Nephron (organoid): ENCODE measurements at regions not wholly inside any gene's neighbourhood (a gene's known extent, or its start where the extent isn't known, plus 50 kb on each side); places are given as distances from the start of the nearest gene placed in this dataset.
"Not testable (repeated sequence)": the region's sequence is repeated elsewhere in the genome, so short reads cannot be mapped to it uniquely, and the experiment has no call there.

ENCODE experiments used
- H3K27ac Mint-ChIP-seq, 3 experiments: 2 replicates each; pipeline ENCODE4 v1.8.0; 2020; ENCODE audit warnings: mixed read lengths in 3 of 3, mild to moderate bottlenecking in 2 of 3, moderate library complexity in 1 of 3
- H3K27me3 Mint-ChIP-seq: 2 replicates; pipeline ENCODE4 v1.8.0; 2021; ENCODE audit warnings: low read depth, mild to moderate bottlenecking, moderate library complexity, mixed read lengths
- H3K36me3 Mint-ChIP-seq: 2 replicates; pipeline ENCODE4 v1.8.0; 2020; ENCODE audit warnings: low read depth, mixed read lengths
- H3K4me1 Mint-ChIP-seq: 2 replicates; pipeline ENCODE4 v1.8.0; 2020; ENCODE audit warnings: mixed read lengths
- H3K4me3 Mint-ChIP-seq, 3 experiments: 2 replicates each; pipeline ENCODE4 v1.8.0; 2020; ENCODE audit warnings: mild to moderate bottlenecking in 3 of 3, mixed read lengths in 3 of 3, moderate library complexity in 2 of 3
- H3K9me3 Mint-ChIP-seq: 2 replicates; pipeline ENCODE4 v1.8.0; 2020; ENCODE audit warnings: mixed read lengths
- CTCF ChIP-seq, 3 experiments: fragments of 200-600 bp; sonication (generic); IDR thresholded peaks; one replicate each; pipeline ENCODE4 v1.5.0; 2021; ENCODE audit warnings: antibody characterized with exemption in 3 of 3; ENCODE audit not compliant: unreplicated experiment in 3 of 3

- no peak overlapping the region for H3K4me3 Mint-ChIP-seq
- no peaks in the 10 kb centered on the region for H3K27me3 Mint-ChIP-seq
- no peaks in the 10 kb centered on the region for H3K9me3 Mint-ChIP-seq
- TF ChIP-seq CTCF (IDR thresholded peaks at IDR 0.05; ENCODE audit: unreplicated experiment in 3 of 3), result no peak
- no peaks in the 10 kb centered on the region for H3K36me3 Mint-ChIP-seq
- H3K27ac Mint-ChIP-seq, result no peak overlapping the region
- H3K4me1 Mint-ChIP-seq, result no peaks in the 10 kb centered on the region
Measured at GRCh38 chr3:188993181-188993580, 178.6 kb upstream of the TPRG1 start.

GRCh38 chr3:189001559-189001958 is 170.2 kb upstream of the TPRG1 start:
- no peak overlapping the region for H3K4me3 Mint-ChIP-seq
- no peak for TF ChIP-seq CTCF (IDR thresholded peaks at IDR 0.05; ENCODE audit: unreplicated experiment in 3 of 3)
- H3K27ac Mint-ChIP-seq, result no peak overlapping the region
- H3K4me1 Mint-ChIP-seq, result no peaks in the 10 kb centered on the region
- no peaks in the 10 kb centered on the region for H3K27me3 Mint-ChIP-seq
- no peaks in the 10 kb centered on the region for H3K36me3 Mint-ChIP-seq
- peaks cover 7% of the 10 kb centered on the region for H3K9me3 Mint-ChIP-seq

GRCh38 chr3:189003410-189003809 is 168.4 kb upstream of the TPRG1 start:
- TF ChIP-seq CTCF (IDR thresholded peaks at IDR 0.05; ENCODE audit: unreplicated experiment in 3 of 3), result no peak
- Mint-ChIP-seq H3K4me1 (no peaks in the 10 kb centered on the region), H3K9me3 (peaks cover 7% of the 10 kb centered on the region), H3K27me3 (no peaks in the 10 kb centered on the region), H3K36me3 (no peaks in the 10 kb centered on the region), H3K4me3 (no peak overlapping the region), H3K27ac (no peak overlapping the region)

GRCh38 chr3:189013224-189013888 is 158.4 kb upstream of the TPRG1 start:
- Mint-ChIP-seq H3K4me3 (no peak overlapping the region), H3K36me3 (peaks cover 7% of the 10 kb centered on the region), H3K4me1 (no peaks in the 10 kb centered on the region), H3K27me3 (no peaks in the 10 kb centered on the region), H3K27ac (no peak overlapping the region), H3K9me3 (peaks cover 43% of the 10 kb centered on the region)
- TF ChIP-seq CTCF (IDR thresholded peaks at IDR 0.05; ENCODE audit: unreplicated experiment in 3 of 3), result no peak

- H3K27me3 Mint-ChIP-seq, result no peaks in the 10 kb centered on the region
- H3K36me3 Mint-ChIP-seq, result peaks cover 7% of the 10 kb centered on the region
- no peak overlapping the region for H3K4me3 Mint-ChIP-seq
- H3K4me1 Mint-ChIP-seq, result no peaks in the 10 kb centered on the region
- peaks cover 43% of the 10 kb centered on the region for H3K9me3 Mint-ChIP-seq
- no peak overlapping the region for H3K27ac Mint-ChIP-seq
- TF ChIP-seq CTCF (IDR thresholded peaks at IDR 0.05; ENCODE audit: unreplicated experiment in 3 of 3), result no peak
Measured at GRCh38 chr3:189014526-189014925, 157.2 kb upstream of the TPRG1 start.

- H3K9me3 Mint-ChIP-seq, H3K36me3 Mint-ChIP-seq, H3K4me1 Mint-ChIP-seq, H3K27me3 Mint-ChIP-seq, H3K27ac Mint-ChIP-seq: not testable (repeated sequence)
- peak overlapping the region; percentile 56 to 72 (median 72) for H3K4me3 Mint-ChIP-seq
Measured at GRCh38 chr3:189022576-189023466, 148.9 kb upstream of the TPRG1 start.
